ENCODE measurements at regions not wholly inside any gene's neighbourhood (a gene's known extent, or its start where the extent isn't known, plus 50 kb on each side); places are given as distances from the start of the nearest gene placed in this dataset.
"Not testable (repeated sequence)": the region's sequence is repeated elsewhere in the genome, so short reads cannot be mapped to it uniquely, and the experiment has no call there.

- TF ChIP-seq POLR2A (IDR thresholded peaks at IDR 0.05): no peak
- TF ChIP-seq CTCF (IDR thresholded peaks at IDR 0.05): no peak
- WGBS, 4 donors: 9 to 29% (median 26%) methylated on average over 2 of the region's 2 CpGs
- Histone ChIP-seq H3K36me3 (replicated peaks in 1 of 2) (no peaks in the 10 kb centered on the region), H3K4me1 (replicated peaks in 1 of 2) (no peaks in the 10 kb centered on the region), H3K9me3 (replicated peaks in 1 of 3) (peaks cover 0 to 6% (median 0%) of the 10 kb centered on the region in 3 donors), H3K27ac (no peak overlapping the region), H3K4me3 (no peak overlapping the region), H3K27me3 (no peaks in the 10 kb centered on the region)
- intact Hi-C loops (cut with DNase I): no loop called here
- no peak for DNase-seq
These were observed 212.0 kb downstream of the MINAR1 start for GRCh38 chr15:79644091-79644490.

- H3K36me3 ChIP-seq (replicated peaks in 1 of 2); H3K27ac ChIP-seq; H3K4me1 ChIP-seq (replicated peaks in 1 of 2); H3K9me3 ChIP-seq (replicated peaks in 1 of 3); H3K4me3 ChIP-seq; H3K27me3 ChIP-seq; intact Hi-C loops (cut with DNase I); DNase-seq: not testable (repeated sequence)
These were observed 220.8 kb downstream of the MINAR1 start for GRCh38 chr15:79652972-79653371.

- Histone ChIP-seq H3K27ac (no peak overlapping the region), H3K4me1 (replicated peaks in 1 of 2) (no peaks in the 10 kb centered on the region), H3K9me3 (replicated peaks in 1 of 3) (no peaks in the 10 kb centered on the region), H3K36me3 (replicated peaks in 1 of 2) (no peaks in the 10 kb centered on the region), H3K27me3 (peaks cover 7% of the 10 kb centered on the region), H3K4me3 (no peak overlapping the region)
- WGBS, 4 donors: 38 to 54% (median 45%) methylated on average over 1 of the region's 1 CpG
- intact Hi-C loops (cut with DNase I): no loop called here
- TF ChIP-seq POLR2A (IDR thresholded peaks at IDR 0.05) (no peak), CTCF (IDR thresholded peaks at IDR 0.05) (no peak)
- no peak for DNase-seq
These were observed 221.4 kb downstream of the MINAR1 start for GRCh38 chr15:79653533-79653932.

- no peaks in the 10 kb centered on the region for H3K4me1 ChIP-seq (replicated peaks in 1 of 2)
- no peaks in the 10 kb centered on the region for H3K36me3 ChIP-seq (replicated peaks in 1 of 2)
- no peak overlapping the region for H3K27ac ChIP-seq
- TF ChIP-seq CTCF (IDR thresholded peaks at IDR 0.05) (no peak), POLR2A (IDR thresholded peaks at IDR 0.05) (no peak)
- no peaks in the 10 kb centered on the region for H3K9me3 ChIP-seq (replicated peaks in 1 of 3)
- peaks cover 7% of the 10 kb centered on the region for H3K27me3 ChIP-seq
- intact Hi-C loops (cut with DNase I): no loop called here
- no peak overlapping the region for H3K4me3 ChIP-seq
- DNase-seq: no peak
- 56 to 69% (median 68%) methylated on average over 5 of the region's 5 CpGs for WGBS, 4 donors
These were observed 224.2 kb downstream of the MINAR1 start for GRCh38 chr15:79656151-79657000.

GRCh38 chr15:79657722-79658121 lies 225.6 kb downstream of the MINAR1 start:
- H3K4me3 ChIP-seq: no peak overlapping the region
- no peak for DNase-seq
- H3K27me3 ChIP-seq: peaks cover 7% of the 10 kb centered on the region
- no peak overlapping the region for H3K27ac ChIP-seq
- 29 to 40% (median 31%) methylated on average over 2 of the region's 2 CpGs for WGBS, 4 donors
- no peaks in the 10 kb centered on the region for H3K36me3 ChIP-seq (replicated peaks in 1 of 2)
- intact Hi-C loops (cut with DNase I): no loop called here
- no peaks in the 10 kb centered on the region for H3K4me1 ChIP-seq (replicated peaks in 1 of 2)
- TF ChIP-seq POLR2A (IDR thresholded peaks at IDR 0.05) (no peak), CTCF (IDR thresholded peaks at IDR 0.05) (no peak)
- H3K9me3 ChIP-seq (replicated peaks in 1 of 3): no peaks in the 10 kb centered on the region
